HEK293T (cell line): ENCODE measurements at regions not wholly inside any gene's neighbourhood (a gene's known extent, or its start where the extent isn't known, plus 50 kb on each side); places are given as distances from the start of the nearest gene placed in this dataset.

ENCODE experiments used
- FOXM1 ChIP-seq: fragments of 450-650 bp; IDR thresholded peaks from 2 replicates; pipeline ENCODE4 v1.6.1; 2017; ENCODE audit warnings: mild to moderate bottlenecking, borderline replicate concordance
- SUZ12 ChIP-seq: fragments of 450-650 bp; IDR thresholded peaks from 2 replicates; pipeline ENCODE4 v1.6.1; 2016; ENCODE audit warnings: mild to moderate bottlenecking
- TF ChIP-seq, protein P1 (sequence below): fragments of 450-650 bp; IDR thresholded peaks from 2 replicates; pipeline ENCODE4 v1.6.1; 2016

DNA sequence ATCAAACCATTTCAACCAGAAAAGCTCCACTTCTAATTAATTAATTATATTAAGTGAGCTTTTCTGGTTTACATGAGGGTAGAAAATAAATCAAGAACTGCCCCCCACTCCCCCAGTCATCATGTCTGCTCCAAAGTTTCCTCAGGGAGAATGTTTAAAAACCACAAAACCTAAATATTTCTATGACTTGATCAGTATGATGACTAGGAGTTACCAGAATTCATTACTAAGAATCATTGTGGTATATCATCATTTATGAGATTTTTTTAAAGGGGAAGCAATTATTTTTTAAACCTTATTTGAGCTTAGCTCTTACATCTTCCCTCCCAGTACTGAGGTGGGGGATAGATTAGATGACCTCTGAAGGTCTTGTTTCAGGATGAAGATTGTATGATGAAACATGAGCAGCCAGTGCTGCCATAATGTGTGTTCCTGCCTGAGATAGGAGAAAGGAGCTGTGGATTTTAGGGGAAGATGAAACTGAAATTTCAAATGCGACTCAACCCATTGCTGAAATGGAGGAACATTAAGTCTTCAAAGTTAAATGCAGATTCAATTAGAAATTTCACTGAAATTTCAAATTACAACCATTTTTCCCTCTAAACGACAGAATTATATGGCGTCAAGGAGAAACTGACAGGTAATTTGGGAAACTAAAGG is 401.3 kb upstream of the CADM1 start:
- TF ChIP-seq SUZ12 (no peak), FOXM1 (no peak)
- TF ChIP-seq, protein P1, sequence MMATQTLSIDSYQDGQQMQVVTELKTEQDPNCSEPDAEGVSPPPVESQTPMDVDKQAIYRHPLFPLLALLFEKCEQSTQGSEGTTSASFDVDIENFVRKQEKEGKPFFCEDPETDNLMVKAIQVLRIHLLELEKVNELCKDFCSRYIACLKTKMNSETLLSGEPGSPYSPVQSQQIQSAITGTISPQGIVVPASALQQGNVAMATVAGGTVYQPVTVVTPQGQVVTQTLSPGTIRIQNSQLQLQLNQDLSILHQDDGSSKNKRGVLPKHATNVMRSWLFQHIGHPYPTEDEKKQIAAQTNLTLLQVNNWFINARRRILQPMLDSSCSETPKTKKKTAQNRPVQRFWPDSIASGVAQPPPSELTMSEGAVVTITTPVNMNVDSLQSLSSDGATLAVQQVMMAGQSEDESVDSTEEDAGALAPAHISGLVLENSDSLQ = no peak
